G401 (cell line): ENCODE measurements at regions not wholly inside any gene's neighbourhood (a gene's known extent, or its start where the extent isn't known, plus 50 kb on each side); places are given as distances from the start of the nearest gene placed in this dataset.
"Not testable (repeated sequence)": the region's sequence is repeated elsewhere in the genome, so short reads cannot be mapped to it uniquely, and the experiment has no call there.

Experiments used
- DNase-seq: peaks from one replicate; pipeline ENCODE4 v3.0.0-alpha.2; 2015; ENCODE audit warnings: low spot score
- in situ Hi-C: cut with HindIII; loops from 2 replicates; pipeline ENCODE4 v1.10.0; 2016; ENCODE audit warnings: low sequenced_read_pairs, mixed read lengths

DNA sequence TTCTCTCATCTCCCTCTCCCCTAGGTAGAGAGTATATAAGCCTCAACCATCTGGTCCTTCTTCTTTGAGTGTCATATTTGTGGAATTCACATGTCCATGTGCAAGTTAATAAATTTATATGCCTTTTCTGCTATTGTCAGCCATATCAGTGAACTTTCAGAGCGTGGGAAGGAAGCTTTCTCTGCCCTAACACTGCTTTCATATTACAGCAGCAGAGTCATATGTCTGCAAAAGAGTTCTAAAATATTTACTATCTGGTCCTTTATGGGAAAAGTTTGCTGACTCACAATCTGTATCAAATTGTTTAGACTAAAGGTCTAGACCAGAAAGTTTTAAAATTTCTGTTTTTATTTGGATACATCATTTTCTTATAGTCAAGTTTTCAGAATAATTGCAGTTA, 669.0 kb downstream of the LRRC70 start:
- no peak for DNase-seq
- in situ Hi-C loops = no loop called here

- in situ Hi-C loops = no loop called here
- DNase-seq = no peak
Measured at GRCh38 chr5:63245271-63245670, 666.7 kb downstream of the LRRC70 start.

- in situ Hi-C loops = no loop called here
- DNase-seq = no peak
Measured at GRCh38 chr5:63240063-63240755, 661.6 kb downstream of the LRRC70 start.

DNA sequence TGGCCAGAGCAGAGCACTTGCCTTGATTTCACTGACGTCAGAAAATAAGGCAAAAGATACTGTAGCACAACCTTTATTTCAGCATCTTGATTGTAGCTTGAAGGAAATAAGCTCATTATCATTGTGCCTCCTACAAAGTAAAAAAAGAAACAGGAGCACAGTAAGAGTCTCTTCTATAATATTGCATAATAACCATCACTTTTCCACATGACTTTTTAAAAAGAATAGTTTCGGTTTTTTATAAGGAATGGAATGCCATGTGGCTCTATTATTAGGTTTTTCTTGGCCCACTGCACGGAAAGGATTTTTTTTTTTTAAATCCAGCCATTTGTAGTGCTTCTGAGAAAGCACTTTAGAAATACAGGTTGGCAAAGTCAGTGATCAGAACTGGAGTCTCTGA, 655.3 kb downstream of the LRRC70 start:
- in situ Hi-C loops = no loop called here
- no peak for DNase-seq

DNA sequence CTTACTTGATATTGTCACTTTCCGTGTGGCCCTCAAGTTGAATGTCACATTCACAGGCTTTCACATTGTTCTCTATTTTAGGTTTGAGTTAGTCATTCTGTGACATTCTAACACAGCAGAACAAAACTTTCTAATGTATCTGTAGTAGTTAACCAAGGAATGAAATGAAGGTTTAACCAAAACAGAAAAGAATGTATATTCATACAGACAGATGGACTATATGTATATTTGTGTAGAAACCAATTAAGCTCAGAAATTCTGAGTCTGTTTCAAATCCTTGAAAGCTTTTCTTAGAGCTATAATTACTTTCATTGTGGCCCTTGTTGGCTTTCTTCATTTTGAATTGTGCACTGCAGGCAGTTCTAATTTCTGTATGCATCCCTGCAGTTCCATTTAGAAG, 654.7 kb downstream of the LRRC70 start:
- no peak for DNase-seq
- in situ Hi-C loops = no loop called here

GRCh38 chr5:63230754-63231153, 652.1 kb downstream of the LRRC70 start:
- no peak for DNase-seq
- in situ Hi-C loops = no loop called here

DNA sequence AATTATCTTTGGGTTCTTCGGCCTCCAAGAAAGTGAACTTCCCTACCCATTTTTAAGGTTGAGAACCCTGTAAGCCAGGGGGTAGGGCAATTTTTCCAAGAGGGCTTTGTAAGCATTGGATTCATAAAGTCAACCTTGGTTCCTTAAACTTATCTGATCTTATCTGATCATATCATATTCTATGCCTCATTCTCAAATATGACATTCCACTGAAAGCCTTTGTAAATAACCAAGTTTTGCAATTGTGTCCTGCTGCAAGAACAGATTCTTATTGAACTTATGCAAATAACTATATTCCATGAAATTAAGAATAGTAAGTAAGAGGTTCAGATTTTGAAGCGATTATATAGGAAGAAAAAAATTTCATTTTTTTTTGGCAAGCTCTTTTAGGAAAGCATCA, 649.5 kb downstream of the LRRC70 start:
- DNase-seq = no peak
- in situ Hi-C loops = no loop called here

- DNase-seq = no peak
- in situ Hi-C loops = no loop called here
Measured at GRCh38 chr5:63220244-63220643, 641.6 kb downstream of the LRRC70 start.

DNA sequence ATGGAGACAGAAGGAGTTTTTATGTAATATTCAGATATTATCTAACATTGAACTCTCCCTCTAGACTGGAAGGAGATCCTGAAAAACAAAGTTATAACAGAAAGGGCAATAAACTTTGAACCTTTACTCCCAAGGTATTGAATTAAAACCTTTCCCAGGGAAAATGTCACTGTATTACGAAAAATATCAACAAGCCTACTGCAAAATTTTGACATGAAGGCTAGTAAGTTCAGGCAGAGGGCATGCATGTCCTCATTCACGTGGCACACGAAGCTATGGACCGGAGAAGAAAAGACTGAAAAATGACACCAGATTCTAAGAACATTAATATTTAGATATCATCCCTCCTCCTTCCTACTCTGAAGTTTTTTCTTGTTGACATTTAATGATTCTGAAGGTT, 638.8 kb downstream of the LRRC70 start:
- no peak for DNase-seq
- in situ Hi-C loops = no loop called here

DNA sequence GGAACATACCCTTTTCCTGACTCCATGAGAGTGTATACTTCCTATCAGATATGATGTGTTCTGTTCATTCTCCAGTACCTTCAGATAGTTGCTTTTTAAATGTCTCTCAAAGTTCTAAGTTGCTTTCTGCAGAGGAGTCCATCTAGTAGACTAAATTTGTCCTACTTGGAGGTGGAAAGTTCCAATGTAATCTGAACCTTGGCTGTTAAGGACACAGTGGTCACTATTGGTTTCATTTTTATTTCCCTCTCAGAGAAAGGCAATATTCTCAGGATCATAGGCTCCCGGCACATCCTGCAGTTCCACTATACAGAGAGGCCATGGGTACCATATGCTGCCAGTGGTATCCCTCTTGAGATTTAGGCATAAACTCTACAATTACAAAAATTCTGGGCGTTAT, 634.6 kb downstream of the LRRC70 start:
- DNase-seq = no peak
- in situ Hi-C loops = no loop called here

- peak; percentile 6 for DNase-seq
Measured at GRCh38 chr5:63211448-63212132, 633.0 kb downstream of the LRRC70 start.

GRCh38 chr5:63205976-63206375, 627.4 kb downstream of the LRRC70 start:
- no peak for DNase-seq
- in situ Hi-C loops = no loop called here

More at GRCh38 chr5:63211448-63212132, 633.0 kb downstream of the LRRC70 start:
- in situ Hi-C loops = no loop called here

DNA sequence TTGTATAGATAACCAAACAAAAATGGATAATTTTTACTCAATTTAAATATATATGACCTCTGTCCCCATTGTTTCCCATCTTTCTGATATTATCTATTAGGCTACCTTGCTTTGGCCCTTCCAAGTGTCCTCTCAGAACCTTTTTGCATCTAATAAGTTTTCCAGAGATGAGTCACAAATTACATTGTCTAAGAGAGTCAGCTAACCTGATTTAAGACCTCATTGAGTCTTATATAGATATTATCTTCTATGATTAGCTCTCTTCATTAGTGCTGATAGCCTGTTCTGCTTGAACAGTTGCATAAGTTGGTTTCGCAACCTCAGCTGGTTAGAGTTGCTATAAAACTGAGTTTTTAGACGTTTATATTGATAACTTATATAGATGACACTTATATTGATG, 623.1 kb downstream of the LRRC70 start:
- DNase-seq = no peak
- in situ Hi-C loops = no loop called here

GRCh38 chr5:63194126-63194525, 615.5 kb downstream of the LRRC70 start:
- in situ Hi-C loops = no loop called here
- no peak for DNase-seq

GRCh38 chr5:63180190-63180589, 601.6 kb downstream of the LRRC70 start:
- in situ Hi-C loops, DNase-seq: not testable (repeated sequence)

DNA sequence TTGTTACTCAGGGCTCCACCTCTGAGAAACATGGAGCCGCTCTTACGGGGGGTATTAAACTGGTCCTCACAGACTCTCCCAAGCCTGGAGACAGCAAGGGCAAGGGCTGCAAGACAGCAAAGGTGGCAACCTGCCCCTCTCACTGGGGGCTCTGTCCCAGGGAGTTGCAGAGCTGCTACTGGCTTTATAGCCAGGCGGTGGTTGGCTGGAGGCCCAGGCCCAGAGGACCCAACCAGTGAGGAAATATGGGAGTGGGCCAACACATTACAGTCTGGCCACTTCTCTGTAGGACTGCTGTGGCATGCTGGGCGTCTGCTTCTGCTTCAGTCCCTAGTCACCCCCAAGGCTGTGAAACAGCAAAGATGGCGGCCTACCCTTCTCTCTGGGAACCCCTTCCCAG, 597.2 kb downstream of the LRRC70 start:
- DNase-seq = no peak
- in situ Hi-C loops = no loop called here

DNA sequence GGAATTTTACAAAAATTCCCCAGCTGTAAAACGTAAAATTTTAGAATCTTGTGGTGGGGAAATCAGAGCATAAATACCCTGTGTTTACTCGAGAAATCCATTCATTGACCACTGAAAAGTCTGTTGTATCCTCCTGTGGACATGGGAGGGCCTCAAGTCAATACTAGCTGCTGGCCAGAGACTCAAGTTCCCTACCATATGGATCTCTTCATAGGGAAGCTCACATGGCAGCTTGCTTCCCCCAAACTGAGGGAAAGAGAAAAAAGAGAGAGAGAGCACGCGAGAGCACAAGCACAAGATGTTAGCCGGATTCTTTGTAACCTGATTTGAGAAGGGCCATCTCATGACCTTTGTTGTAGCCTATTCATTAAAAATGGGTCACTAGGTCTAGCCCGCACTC, 591.9 kb downstream of the LRRC70 start:
- in situ Hi-C loops = no loop called here
- DNase-seq = no peak

- in situ Hi-C loops = no loop called here
- DNase-seq = no peak
Measured at GRCh38 chr5:63164838-63165535, 586.4 kb downstream of the LRRC70 start.

DNA sequence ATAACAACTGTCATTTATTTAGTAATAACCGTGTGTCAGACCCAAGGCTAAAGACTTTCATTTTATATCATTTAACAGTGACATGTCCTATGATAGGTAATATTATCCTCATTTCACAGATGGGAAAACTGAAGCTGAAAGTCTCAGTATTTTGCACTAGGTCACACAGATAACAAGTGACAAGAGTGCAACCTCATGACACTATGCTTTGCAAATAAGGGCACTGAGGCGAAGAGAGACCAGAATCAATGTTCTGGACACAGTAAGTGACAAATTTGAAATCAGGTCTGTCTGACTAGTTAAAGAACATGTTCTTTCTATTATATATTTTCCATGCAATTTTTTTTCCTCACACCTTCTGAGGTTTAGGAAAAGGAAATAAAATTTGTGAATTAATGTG, 585.7 kb downstream of the LRRC70 start:
- no peak for DNase-seq
- in situ Hi-C loops = no loop called here

DNA sequence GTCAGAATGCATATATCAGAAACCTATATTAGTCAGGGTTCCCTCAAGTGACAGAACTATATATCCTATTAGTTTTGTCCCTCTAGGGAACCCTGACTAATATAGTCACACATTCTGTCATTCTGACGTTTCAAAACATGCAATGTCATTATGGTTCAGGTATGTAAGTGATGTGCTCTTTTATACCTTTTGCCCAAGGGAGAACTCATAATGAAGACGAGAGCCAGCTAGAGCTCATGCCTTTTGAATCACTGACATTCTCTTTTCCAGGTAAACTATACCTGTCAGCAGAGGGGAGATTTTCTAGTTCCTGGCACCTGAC, 576.7 kb downstream of the LRRC70 start:
- in situ Hi-C loops = no loop called here
- DNase-seq = no peak
